GM06990 (cell line): ENCODE measurements at regions not wholly inside any gene's neighbourhood (a gene's known extent, or its start where the extent isn't known, plus 50 kb on each side); places are given as distances from the start of the nearest gene placed in this dataset.

Experiments used
- DNase-seq: peaks from one replicate; pipeline ENCODE4 v3.0.0-alpha.2; 2011; ENCODE audit not compliant: insufficient read length; ENCODE audit errors: extremely low read depth
- H3K27me3 ChIP-seq: replicated peaks from 2 replicates; pipeline ENCODE4 v1.6.0; 2011; ENCODE audit warnings: low read length; ENCODE audit not compliant: control insufficient read depth, insufficient read depth
- H3K36me3 ChIP-seq: 2 replicates; pipeline ENCODE4 v1.5.1; 2011; ENCODE audit warnings: low read length; ENCODE audit not compliant: control insufficient read depth, insufficient read depth
- H3K4me3 ChIP-seq: replicated peaks from 2 replicates; pipeline ENCODE4 v1.5.1; 2011; ENCODE audit warnings: low read depth, mild to moderate bottlenecking, control low read depth, low read length
- CTCF ChIP-seq: IDR thresholded peaks from 2 replicates; pipeline ENCODE4 v1.5.1; 2011; ENCODE audit warnings: low read length, control low read depth, mild to moderate bottlenecking, inconsistent platforms; ENCODE audit not compliant: insufficient read depth, poor library complexity, severe bottlenecking

- no peak for TF ChIP-seq CTCF
- H3K4me3 ChIP-seq: no peak overlapping the region
- no peaks in the 10 kb centered on the region for H3K36me3 ChIP-seq
- H3K27me3 ChIP-seq: no peaks in the 10 kb centered on the region
- DNase-seq: no peak
Observed at GRCh38 chr16:66050991-66051390, 315.5 kb upstream of the CDH5 start.

DNA sequence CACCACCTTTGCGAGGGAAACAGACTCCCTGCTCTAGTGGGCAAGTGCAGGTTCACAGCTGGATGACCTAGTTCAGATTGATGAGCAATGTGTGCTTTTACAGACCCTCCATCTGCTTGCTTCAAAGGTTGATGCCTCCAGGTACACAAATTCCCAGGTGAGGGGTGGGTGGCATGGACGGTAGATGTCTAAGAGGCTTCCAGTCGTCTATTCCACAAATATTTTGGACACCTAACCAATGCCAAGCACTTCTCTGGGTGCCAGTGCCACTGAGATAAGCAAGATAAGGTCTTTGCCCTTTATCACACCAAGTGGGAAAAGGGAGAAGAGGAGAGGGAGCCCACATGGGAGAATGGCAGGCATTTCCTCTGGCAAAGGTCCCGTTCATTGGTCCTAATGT is 316.6 kb upstream of the CDH5 start:
- H3K27me3 ChIP-seq: no peaks in the 10 kb centered on the region
- no peaks in the 10 kb centered on the region for H3K36me3 ChIP-seq
- no peak overlapping the region for H3K4me3 ChIP-seq
- DNase-seq: no peak
- TF ChIP-seq CTCF: no peak

DNA sequence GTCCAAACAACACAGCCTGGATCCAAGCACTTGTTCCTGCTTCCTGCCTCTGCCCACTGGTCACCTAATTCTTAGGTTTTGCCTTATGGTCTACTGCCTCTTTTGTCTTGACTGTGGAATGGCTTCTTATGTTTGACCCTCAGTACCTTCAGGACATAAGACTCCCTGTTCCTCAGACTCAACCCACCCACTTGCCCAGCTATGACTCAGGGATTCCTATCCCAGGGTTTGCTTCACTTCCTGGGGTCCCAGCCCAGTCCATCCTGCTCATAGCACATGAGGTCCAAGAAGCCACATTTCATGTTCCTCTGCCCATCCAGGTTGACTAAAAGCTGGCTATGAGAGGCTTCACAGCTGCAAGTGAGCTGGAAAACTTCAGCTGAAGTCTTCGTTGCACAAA is 320.9 kb upstream of the CDH5 start:
- no peak for DNase-seq
- H3K27me3 ChIP-seq: no peaks in the 10 kb centered on the region
- no peak for TF ChIP-seq CTCF
- H3K4me3 ChIP-seq: no peak overlapping the region
- H3K36me3 ChIP-seq: no peaks in the 10 kb centered on the region

DNA sequence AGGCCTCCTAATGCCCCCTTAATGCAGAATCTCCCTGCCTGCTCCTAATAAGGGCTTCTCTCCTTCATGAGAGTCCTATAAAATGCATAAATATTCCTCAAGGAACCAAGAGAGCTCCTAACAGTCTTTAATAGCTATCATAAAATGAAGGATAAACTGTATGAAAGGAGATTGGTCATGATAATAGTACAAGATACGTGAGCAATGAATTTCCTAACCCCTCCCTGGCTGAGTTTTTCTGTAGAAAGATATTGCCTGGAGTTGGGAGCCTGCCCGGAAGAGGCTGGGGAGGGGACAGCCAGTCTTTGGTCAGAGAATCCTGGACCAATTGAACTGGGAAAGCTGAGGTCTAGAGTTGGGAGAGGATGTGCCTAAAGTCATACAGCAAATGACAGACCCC is 321.9 kb upstream of the CDH5 start:
- Histone ChIP-seq H3K4me3 (no peak overlapping the region), H3K36me3 (no peaks in the 10 kb centered on the region), H3K27me3 (no peaks in the 10 kb centered on the region)
- DNase-seq: no peak
- no peak for TF ChIP-seq CTCF

DNA sequence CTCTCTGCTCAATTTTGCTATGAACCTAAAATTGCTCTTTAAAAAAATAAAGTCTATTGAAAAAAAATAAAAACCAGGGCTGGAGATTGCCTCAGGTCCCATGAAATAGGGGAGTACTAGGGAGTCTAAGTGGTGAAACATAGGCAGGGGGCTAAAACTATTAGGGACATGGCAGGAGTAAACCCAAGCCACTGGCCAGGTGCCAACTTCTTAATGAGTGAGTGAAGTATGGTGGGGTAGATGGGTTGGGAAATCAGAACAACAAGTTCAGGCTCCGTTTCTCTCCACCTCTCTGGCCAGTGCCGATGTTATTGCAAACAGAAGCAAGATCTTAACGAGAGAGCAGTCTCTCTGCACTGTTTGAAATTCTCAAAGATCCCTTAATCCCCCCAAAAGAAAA is 322.4 kb upstream of the CDH5 start:
- Histone ChIP-seq H3K27me3 (no peaks in the 10 kb centered on the region), H3K36me3 (no peaks in the 10 kb centered on the region), H3K4me3 (no peak overlapping the region)
- no peak for DNase-seq
- TF ChIP-seq CTCF: no peak

DNA sequence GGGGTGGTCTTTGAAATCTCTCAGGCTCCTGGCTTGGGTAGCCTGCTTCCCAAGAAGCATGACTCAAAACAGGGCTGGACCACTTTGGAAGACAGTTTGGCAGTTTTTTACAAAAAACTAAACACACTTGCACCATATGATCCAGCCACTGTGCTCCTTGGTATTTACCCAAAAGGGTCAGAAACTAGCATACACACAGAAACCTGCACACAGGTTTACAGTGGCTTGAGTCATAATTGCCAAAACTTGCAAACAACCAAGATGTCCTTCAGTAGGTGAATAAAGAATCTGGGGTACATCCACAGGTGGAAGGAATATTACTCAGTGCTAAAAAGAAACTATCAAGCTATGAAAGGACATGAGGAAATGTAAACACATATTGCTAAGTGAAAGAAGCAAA is 323.2 kb upstream of the CDH5 start:
- Histone ChIP-seq H3K27me3 (no peaks in the 10 kb centered on the region), H3K4me3 (no peak overlapping the region), H3K36me3 (no peaks in the 10 kb centered on the region)
- no peak for DNase-seq
- no peak for TF ChIP-seq CTCF
